OCI-LY3 (cell line): ENCODE measurements at regions not wholly inside any gene's neighbourhood (a gene's known extent, or its start where the extent isn't known, plus 50 kb on each side); places are given as distances from the start of the nearest gene placed in this dataset.

Source experiments
- CTCF ChIP-seq: fragments of 200-600, 300-600 bp; sonication (generic); IDR thresholded peaks from 2 replicates; pipeline ENCODE4 v1.5.1; 2014; ENCODE audit warnings: antibody characterized with exemption, low read length, low read depth
- EZH2phosphoT487 ChIP-seq: fragments of 200-600 bp; shearing (Covaris generic); IDR thresholded peaks from 2 replicates; pipeline ENCODE4 v1.6.1; 2018; ENCODE audit warnings: antibody characterized with exemption, mixed run types, low read depth

- TF ChIP-seq CTCF (no peak), EZH2phosphoT487 (no peak)
Observed at GRCh38 chrY:8381425-8381824, 955.8 kb upstream of the TSPY4 start.
